HT1080 (cell line): ENCODE measurements at regions not wholly inside any gene's neighbourhood (a gene's known extent, or its start where the extent isn't known, plus 50 kb on each side); places are given as distances from the start of the nearest gene placed in this dataset.
A peak's percentile ranks its signal among the peaks of the same experiment; 100 is the strongest.
"Not testable (repeated sequence)": the region's sequence is repeated elsewhere in the genome, so short reads cannot be mapped to it uniquely, and the experiment has no call there.

Experiments used
- DNase-seq: peaks from one replicate; pipeline ENCODE4 v3.0.0-alpha.2; 2015; ENCODE audit warnings: low read depth

DNA sequence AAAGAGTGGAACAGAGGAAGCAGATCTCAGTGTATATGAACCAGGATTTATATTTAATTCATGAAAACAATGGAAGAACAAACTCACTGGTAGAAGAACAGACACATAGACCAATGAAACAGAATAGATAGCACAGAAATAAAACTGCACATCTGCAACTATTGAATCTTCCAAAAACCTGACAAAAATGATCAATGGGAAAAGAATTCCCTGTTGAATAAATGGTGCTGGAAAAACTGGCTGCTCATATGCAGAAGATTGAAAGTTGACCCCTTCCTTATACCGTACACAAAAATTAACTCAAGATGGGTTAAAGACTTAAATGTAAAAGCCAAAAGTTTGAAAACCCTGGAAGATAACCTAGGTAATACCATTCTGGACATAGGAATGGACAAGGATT is 391.0 kb downstream of the MAGEB5 start:
- no peak for DNase-seq

DNA sequence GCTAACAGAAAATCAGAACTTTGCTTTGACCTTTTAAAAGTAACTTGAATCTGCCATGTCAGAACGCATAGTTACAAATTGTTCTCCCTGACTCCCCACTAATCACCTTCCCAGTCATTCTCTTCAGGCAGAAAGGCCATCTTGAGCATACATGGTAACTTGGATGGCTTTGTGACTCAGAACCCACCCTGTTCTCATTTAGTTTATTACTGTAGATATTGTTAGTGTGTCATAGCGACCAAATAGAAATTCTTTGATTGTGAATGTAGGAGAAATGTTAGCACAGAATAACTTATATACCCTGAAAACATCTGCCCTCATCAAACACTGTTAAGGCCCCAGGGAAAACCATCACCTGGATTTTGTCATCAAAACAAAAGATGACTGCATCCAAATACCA is 382.0 kb downstream of the MAGEB5 start:
- no peak for DNase-seq

DNA sequence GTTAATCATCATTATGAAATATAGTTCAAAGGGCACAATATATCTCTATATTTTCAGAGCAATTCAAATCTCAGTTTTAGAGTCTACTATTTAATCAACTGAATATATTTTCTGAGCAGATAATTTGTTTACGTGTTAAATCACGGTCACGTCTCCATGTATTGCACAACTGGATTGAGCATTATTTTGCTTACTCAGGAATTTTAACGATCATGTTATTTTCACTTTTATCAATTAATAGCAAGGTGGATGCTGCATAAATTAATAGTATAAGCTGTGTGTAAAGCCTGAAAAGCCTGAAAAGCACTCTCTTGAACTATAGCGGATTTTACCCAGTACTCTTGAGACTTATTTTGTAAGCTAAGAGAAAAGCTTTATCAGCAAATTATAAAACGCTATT is 374.9 kb downstream of the MAGEB5 start:
- DNase-seq = no peak

DNA sequence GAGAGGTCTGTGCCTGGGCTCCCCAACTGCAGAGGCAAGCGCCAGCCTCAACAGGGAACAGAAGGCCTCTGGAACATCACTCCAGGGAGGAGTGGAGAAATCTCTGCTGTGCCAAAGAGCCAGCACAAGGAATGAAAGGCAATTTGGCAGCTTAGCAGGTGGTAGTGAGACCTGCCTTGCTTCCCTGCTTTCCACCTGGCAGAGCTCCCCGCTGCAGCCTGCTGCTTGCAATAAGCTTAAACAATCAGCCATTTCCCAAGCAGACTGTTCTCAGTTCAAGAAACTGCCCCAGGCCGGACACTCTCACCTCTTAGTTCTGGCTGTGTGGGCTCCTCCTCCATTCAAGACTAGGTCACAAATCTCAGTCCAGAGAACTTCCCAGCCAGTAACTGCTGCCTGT is 370.6 kb downstream of the MAGEB5 start:
- no peak for DNase-seq

DNA sequence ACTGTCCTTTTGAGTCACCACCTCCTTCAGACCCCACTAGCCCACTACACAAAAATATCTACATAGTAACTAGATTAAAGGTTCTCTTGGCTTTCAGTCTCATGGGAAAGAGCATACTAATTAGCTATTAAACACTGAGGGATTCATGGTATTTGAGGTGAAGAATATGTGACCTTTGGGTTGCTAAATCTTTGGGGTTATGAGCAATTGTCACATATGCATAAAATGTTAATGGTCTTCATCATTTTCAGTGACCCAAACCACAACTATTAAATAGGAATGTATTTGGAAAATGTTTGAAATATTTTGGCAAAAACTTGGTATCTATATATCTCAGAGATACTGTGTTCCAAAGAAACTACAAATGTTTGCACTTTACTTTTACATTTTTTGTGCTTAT is 365.1 kb downstream of the MAGEB5 start:
- no peak for DNase-seq

DNA sequence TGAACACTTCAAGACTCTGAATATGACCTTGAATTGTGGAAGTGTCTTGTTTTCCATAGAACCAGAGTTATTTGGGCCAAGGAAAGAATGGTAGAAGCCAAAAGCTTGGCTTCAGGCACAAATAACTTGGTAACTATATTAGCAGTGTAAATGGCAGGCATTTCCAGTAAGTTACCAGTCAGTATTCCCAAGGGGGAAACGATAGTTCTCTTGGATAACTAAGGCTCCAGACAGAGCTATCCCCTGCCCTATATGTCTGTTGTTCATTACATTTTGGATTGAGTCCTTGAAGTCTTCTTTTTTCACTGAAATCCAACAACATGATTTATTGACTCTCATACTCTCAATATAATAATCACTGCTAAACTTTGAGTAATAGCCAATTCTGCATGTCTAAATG is 364.1 kb downstream of the MAGEB5 start:
- no peak for DNase-seq

DNA sequence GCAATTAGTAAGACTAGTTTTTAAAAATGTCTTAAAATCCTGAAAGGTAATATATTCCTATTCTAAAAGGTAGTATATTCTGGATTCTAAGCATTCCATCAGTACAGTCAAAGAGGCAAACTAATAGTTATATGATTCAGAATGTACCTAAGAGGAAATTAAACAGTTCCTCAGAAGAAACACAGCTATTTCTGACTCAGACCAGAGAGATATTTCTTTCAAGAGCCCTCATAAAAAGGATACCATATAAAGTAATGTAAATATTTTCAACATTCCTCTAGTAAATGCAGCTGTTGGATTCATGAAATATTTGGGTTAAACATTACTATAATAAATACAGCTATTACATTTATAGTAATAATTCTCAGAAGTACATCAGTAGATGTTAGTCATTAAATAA is 358.3 kb downstream of the MAGEB5 start:
- no peak for DNase-seq

DNA sequence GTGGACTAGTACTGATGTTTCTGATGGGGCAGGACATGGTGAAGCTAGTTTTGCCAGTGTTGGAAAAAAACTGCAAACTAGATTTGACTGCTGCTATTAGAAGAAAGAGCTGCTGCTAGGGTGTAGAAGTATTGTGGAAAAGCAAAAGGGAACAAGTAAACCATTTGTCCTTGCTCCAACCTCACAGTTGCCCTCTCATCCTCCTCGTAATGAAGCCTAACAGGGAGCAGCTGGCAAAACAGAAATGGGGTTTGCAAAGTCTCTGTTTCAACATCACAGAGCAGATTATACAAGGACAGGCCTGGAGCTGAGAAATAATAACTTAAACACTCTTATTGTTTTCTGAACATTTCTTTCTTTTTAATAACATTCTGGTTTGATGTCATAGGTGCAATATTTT is 346.2 kb downstream of the MAGEB5 start:
- no peak for DNase-seq

DNA sequence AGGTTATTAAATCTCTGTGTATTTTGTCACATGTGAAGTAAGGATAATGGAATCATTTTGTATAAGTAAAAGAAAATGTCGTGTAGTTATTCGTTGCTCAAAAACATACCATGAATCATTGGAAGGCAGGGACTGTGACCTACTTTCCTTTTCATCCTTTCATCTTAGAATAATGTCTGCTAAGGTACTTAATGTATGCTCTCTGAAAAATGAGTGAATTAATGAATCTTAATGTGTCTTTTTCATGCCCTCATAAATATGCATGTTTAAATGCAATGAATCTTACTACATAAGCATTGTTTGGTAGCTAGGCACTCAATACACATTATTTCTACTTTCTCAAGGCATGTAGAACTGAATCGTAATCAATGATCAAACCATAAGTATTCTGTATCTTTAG is 343.9 kb downstream of the MAGEB5 start:
- DNase-seq = no peak

DNA sequence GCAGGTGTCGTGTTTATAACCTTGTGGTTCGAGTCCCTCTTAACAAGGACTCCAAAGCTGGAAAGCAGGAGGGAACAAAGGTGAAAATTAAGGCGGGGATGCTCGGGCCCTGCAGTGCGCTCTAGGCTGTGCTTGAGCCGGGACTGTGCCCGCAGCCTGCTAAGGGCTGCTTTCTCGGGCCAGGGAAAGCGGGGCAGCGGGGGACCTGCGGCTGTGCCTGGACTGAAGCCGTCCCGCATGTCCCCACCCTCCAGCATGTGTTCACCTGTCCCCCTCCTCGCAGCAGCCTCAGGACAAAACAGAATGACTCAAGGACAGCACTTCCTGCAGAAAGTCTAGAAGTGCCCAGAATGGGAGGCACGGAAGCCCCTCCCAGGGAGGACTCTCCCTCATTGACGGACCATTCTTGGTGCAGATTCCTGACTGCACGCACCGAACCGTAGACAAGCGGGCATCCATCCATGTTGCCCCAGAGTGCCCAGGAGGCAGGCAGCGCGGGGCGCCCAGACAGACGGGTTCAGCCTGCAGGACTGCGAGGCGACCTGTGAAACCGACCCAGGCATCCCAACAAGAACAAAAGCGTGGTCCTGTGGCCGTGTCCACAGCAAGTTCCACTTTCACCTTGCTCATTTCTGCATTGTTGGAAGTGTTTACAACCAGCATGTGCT is 342.9 kb downstream of the MAGEB5 start:
- DNase-seq = peak; percentile 75

DNA sequence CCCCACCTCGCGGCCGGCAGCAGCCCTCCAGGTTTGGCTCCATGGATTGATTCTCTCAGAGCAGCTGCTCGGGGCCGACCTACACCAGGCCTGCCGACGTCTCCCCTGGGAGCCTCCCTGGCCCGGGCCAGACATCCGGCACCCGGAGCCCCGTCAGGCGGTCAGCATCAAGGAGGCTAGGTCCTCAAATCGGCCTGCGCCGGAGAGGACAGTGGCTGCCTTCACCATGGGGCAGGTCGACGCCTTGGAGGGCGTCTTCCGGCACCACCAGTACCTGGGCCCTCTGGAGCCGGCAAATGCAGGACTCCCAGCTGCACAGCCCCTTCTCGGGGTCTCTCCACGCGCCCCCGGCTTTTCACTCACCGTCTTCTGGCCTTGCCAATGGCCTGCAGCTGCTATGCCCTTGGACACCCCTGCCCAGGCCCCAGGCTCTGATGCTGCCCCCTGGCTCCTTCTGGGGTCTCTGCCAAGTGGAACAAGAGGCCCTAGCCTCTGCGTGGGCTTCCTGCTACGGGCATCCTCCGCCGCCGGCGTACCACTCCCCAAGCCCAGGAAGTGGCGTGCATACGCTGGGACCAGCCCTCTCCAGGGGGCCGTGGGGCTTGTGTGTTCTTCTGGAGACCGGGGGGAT is 341.8 kb downstream of the MAGEB5 start:
- peak; percentile 85 for DNase-seq

DNA sequence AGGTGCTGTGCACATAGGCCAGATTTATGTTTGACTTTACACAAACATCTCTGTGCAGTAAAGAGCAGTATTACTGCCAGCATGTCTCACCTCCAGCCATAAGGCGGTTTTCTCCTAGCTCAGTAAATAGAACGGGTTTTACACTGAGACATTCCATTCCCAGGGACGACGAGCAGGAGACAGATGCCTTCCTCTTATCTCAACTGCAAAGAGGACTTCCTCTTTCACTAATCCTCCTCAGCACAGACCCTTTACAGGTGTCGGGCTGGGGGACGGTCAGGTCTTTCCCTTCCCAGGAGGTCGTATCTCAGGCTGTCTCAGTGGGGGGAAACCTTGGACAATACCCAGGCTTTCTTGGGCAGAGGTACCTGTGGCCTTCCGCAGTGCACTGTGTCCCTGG is 309.8 kb downstream of the MAGEB5 start:
- not testable (repeated sequence) for DNase-seq

DNA sequence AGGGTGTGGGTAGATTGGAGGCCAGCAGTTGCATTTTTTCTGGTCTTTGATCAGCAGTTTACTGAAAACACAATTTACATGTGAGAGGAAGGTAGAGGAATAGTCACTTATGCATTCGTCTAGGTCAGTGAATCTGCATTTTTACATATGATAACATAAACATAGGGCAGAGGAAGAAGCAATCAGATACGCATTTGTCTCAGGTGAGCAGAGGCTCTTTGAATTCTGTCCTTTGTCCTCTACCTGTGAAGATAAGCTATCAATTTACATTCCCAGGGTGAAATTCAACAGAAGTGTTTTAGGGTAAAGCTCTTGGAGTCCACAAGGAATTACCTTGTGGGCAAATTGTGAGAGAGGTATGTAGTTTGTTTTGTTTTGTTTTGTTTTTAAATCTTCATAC is 306.5 kb downstream of the MAGEB5 start:
- DNase-seq = no peak

DNA sequence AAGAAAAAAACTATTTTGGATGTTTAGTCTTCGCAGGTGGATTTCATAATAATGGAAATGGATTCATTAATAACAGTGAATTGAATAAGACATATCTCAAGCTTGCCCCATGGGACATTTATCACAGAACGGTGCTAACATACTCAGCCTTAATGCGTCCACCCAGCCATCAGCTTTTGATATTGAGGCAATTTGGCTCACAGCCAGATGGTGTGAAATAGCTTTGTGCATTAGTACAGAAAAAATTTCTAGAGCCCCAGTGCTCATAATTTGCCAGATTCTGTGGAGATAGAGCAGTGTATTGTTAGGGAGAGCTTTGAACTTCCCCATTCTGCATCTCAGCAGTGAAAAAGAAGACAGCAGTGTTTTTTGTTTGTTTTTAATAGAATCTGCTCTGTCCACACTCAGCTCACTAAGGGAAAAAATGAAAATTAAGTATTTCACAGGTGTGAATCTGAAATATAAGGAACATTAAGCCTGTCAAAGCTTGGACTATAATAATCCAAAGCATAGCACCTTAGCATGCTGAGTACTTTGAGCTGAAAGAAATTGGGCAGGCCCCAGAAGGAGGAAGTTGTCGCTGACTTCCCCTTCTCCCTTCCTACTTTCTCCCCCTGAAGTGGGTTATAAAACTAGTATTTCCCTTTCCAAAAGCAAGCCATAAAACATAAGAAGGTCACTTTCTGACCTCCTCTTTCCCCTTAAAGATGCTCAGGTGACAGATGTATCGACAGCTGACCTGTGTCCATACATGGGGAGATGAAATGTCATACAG is 295.8 kb downstream of the MAGEB5 start:
- no peak for DNase-seq

DNA sequence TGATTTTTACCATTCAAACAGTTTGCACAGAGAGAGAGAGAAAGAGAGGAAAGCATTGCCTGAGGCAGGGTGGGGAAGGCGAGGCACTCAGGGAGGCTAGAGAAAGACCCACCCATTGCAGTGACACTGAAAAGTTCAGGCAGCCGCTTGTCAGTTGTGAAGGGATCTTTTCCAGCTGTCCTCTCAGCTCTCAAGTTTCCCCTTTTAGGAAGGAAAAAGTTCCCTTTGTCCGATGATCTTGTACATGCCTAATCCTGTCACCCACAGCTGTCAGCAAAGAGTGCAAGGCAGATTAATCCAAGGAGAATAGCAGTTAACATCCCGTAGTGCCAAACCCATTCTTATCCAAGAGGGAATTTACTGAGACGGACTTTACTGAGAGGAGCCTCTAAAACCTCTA is 255.0 kb downstream of the MAGEB5 start:
- DNase-seq = no peak

DNA sequence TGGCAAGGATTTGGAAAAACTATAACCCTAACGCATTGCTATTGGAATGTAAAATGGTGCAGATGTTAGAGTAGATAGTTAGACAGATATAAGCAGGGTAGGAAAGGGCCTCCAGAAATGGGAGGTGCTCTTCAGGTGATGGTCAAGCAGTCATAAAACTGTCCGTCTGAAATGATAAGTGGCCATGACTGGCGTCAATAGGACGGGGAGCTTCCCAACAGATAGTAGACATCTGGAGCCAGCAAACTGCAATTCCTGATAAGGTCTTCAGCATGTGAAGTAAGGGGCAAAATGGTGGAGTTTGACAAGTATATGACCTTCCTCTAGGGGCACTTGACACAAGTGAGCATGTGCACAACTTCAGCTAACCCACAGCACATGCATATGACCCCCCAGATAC is 250.4 kb downstream of the MAGEB5 start:
- no peak for DNase-seq

DNA sequence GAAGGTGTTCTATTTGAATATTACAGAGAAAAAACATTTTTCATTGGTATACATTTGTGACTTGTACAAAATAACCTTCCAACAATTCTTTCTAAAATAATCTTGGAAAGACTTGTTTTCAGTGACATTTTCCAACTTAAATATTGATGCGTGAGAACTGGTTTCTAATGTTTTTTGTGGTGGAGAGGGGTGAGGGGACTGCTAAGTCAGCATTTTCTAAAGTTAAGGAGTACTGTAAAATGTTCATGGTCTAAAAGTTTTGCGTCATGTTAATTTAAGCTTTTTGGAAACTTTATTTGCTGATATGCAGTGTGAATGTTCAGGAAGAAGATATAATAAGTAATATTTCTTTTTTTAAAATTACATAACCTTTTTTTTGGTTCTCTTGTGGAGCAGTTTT is 229.3 kb downstream of the MAGEB5 start:
- no peak for DNase-seq

DNA sequence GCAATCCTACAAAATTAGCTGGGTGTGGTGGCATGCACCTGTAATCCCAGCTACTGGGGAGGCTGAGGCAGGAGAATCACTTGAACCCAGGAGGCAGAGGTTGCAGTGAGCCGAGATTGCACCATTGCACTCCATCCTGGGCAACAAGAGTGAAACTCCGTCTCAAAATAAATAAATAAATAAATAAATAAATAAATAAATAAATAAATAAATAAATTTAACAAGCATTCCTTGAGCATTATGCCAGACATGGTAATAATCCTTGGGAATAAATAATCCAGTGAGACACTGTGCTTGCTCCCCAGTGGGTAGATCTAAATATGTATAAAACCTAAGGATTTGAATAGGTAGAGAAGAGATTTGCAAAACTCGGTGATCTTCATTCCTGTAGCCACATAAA is 228.4 kb downstream of the MAGEB5 start:
- not testable (repeated sequence) for DNase-seq

DNA sequence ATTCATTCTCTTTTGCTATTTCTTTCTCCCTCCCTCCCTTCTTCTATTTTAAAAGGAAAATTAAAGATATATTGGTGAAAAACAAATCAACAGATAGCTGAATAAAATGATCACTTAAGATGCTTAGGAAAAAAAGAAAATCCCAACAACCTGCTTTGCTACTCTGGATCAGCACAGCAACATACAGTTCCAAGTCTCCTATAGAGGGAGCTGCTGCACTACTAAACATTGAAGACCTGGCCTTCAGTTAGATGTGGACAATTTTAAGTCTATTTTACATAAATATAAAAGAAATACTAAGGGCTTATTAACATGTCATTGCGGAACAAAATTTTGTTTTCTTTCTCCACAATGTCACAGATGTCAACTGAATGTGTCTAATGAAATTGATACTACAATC is 226.4 kb downstream of the MAGEB5 start:
- peak; percentile 7 for DNase-seq

DNA sequence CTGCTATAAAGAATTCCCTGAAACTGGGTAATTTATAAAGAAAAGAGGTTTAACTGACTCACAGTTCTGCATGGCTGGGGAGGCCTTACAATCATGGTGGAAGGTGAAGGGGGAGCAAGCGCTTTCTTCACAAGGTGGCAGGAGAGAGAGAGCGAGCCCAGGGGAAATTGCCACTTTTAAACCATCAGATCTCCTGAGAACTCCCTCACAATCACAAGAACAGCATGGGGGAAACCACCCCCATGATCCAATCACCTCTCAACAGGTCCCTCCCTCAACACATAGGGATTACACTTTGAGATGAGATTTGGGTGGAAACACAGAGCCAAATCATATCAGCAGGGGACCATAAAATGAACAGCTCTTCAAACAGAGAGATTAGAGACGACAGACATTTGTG is 198.6 kb downstream of the MAGEB5 start:
- DNase-seq = no peak

DNA sequence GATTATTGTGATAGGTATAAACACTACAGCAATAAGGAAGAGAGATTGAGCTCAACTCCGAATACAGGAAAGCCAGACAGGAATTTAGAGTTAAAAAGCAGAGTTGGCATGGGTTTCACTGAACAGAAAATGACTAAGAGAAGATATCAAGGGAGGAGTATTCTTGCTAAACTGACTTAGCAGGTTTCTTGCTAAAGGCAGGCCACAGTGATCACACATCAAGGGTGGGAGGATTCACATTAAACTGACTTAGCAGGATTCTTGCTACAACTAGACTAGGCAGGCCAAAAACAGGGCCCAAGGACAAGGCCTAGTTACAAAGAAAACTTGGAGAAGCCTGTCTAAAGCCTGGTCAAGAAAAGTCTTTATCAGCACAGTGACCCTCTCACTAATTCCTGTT is 195.1 kb downstream of the MAGEB5 start:
- DNase-seq = peak; percentile 0

DNA sequence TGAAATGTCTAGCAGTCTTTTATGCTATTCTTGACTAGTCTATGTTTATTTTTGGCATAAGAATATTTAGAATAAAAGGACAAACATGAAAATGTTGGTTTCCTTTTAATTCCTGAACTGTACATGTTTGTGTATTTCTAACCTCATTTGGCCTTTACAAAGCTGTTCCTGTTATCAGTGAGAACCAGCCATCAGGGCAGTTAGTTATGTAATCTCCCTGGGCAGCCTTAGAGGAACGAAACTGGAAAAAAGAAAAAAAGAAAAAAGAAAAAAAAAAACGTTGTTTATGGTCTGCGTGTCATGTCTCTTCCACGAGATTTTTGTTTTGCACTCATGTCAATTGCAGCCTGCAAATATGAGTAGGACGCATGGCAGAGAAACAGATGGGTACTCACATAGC is 193.7 kb downstream of the MAGEB5 start:
- no peak for DNase-seq

DNA sequence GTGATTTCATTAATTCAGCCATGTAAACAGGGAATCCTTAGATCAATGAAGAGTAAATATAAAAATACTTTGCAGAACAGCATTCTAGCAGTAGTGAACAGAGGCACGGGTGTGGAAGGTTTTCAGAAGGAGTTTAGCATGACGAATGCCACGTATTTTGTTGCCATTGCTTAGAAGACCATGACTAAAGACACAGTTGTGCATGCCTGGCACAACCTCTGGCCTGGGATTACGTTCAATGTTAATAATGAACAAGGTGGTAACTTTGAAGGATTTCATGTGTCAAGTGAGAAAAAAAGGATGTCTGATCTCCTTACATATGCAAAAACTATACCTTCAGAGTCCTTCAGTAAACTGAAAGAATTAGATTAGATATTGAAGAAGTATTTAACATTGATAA is 171.9 kb downstream of the MAGEB5 start:
- DNase-seq = no peak
